Mucosa of rectum (tissue), 2 donors: ENCODE measurements at regions not wholly inside any gene's neighbourhood (a gene's known extent, or its start where the extent isn't known, plus 50 kb on each side); places are given as distances from the start of the nearest gene placed in this dataset.

Experiments
- H3K27ac ChIP-seq, 2 donors: one replicate each; pipeline ENCODE4 v1.7.0; 2013; ENCODE audit warnings: inconsistent platforms in 2 of 2, low read depth in 2 of 2, low read length in 2 of 2
- H3K27me3 ChIP-seq, 2 donors: one replicate each; pipeline ENCODE4 v1.7.0; 2013; ENCODE audit warnings: low read length in 2 of 2; ENCODE audit not compliant: control insufficient read depth in 2 of 2, insufficient read depth in 2 of 2
- H3K36me3 ChIP-seq, 2 donors: one replicate each; pipeline ENCODE4 v1.7.0; 2013; ENCODE audit warnings: low read length in 2 of 2; ENCODE audit not compliant: control insufficient read depth in 2 of 2, insufficient read depth in 2 of 2
- H3K4me1 ChIP-seq, 2 donors: one replicate each; pipeline ENCODE4 v1.7.0; 2013; ENCODE audit warnings: low read length in 2 of 2, mild to moderate bottlenecking in 1 of 2; ENCODE audit not compliant: control insufficient read depth in 2 of 2, insufficient read depth in 2 of 2
- H3K4me3 ChIP-seq, 2 donors: one replicate each; pipeline ENCODE4 v1.7.0; 2013; ENCODE audit warnings: low read length in 2 of 2
- H3K9ac ChIP-seq, 2 donors: one replicate each; pipeline ENCODE4 v1.7.0; 2013; ENCODE audit warnings: low read length in 2 of 2, low read depth in 1 of 2, mild to moderate bottlenecking in 1 of 2
- H3K9me3 ChIP-seq, 2 donors: one replicate each; pipeline ENCODE4 v1.7.0; 2013; ENCODE audit warnings: low read length in 2 of 2; ENCODE audit not compliant: control insufficient read depth in 2 of 2
- donor health status: healthy.
- donor health status: Normal muscosa, but diverticular disease.

GRCh38 chr7:131249483-131249882, 78.2 kb upstream of the MKLN1 start:
- Histone ChIP-seq H3K9me3 (peaks cover 2% of the 10 kb centered on the region in 2 donors), H3K9ac (no peak overlapping the region), H3K36me3 (no peaks in the 10 kb centered on the region), H3K4me3 (no peak overlapping the region), H3K27me3 (no peaks in the 10 kb centered on the region), H3K27ac (no peak overlapping the region), H3K4me1 (no peaks in the 10 kb centered on the region)

DNA sequence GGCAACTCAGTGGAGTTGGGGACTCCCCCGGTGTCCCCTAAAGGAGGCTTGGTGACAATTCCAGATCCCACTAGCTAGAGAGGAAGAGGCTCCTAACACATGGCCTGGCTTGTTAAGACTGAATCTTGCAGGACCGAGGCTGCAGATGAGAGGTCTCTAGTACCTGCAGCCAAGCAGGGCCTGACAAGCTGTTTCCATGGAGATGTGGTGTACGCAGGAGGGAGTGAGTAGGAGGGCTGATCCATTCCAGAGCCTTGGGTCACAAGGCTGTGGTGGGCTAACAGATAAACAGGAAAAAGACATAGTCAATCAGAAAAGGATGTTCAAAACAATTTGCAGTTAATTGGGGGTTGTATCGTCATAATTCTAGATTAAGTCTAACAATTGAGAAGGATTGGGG, 77.3 kb upstream of the MKLN1 start:
- Histone ChIP-seq H3K4me1 (no peaks in the 10 kb centered on the region), H3K36me3 (no peaks in the 10 kb centered on the region), H3K27ac (no peak overlapping the region), H3K27me3 (no peaks in the 10 kb centered on the region), H3K4me3 (no peak overlapping the region), H3K9ac (no peak overlapping the region), H3K9me3 (peaks cover 2 to 4% of the 10 kb centered on the region in 2 donors)

DNA sequence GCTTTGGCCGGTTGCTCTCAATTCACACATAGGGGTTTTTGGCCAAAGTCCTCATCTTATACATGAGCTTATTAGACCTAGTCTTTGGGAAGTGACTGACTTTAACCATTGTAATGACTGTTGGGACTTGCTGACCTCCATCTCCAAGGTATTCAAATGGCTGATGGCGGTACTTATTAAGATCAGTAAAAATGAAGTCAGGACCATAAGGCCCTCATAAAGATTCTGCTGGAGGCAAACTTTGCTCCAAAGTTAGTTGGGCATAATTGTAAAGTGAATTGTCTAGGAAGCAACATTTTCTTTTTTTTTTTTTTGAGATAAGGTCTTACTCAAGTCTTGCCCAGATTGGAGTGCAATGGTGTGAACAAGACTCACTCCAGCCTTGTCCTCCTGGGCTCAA, 76.3 kb upstream of the MKLN1 start:
- no peak overlapping the region for H3K9ac ChIP-seq
- no peak overlapping the region for H3K4me3 ChIP-seq
- H3K9me3 ChIP-seq = peaks cover 2 to 5% of the 10 kb centered on the region in 2 donors
- H3K36me3 ChIP-seq = no peaks in the 10 kb centered on the region
- H3K27me3 ChIP-seq = no peaks in the 10 kb centered on the region
- no peak overlapping the region for H3K27ac ChIP-seq
- no peaks in the 10 kb centered on the region for H3K4me1 ChIP-seq

- Histone ChIP-seq H3K9me3 (peaks cover 2 to 5% of the 10 kb centered on the region in 2 donors), H3K36me3 (no peaks in the 10 kb centered on the region)
These were observed 74.7 kb upstream of the MKLN1 start for GRCh38 chr7:131252976-131253375.

DNA sequence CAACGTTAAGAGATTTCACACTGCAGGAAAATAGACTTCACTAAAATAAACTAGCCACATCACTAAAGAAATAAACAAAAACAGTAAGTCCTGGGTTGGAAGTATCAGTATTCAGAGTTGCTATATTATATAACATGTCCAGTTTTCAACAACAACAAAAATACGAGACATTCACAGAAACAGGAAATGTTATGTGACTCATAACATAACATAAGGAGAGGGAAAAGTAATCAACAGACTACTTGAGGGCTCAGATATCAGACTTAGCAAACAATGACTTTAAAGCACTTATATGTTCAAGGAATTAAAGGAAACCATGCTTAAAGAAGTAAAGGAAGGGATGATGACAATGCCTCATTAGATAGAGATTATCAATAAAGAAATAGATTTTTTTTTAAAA, 73.5 kb upstream of the MKLN1 start:
- Histone ChIP-seq H3K9me3 (peaks cover 2 to 5% of the 10 kb centered on the region in 2 donors), H3K27ac (no peak overlapping the region)

More at GRCh38 chr7:131252976-131253375, 74.7 kb upstream of the MKLN1 start:
- Histone ChIP-seq H3K4me3 (no peak overlapping the region), H3K9ac (no peak overlapping the region), H3K27me3 (no peaks in the 10 kb centered on the region), H3K27ac (no peak overlapping the region), H3K4me1 (no peaks in the 10 kb centered on the region)

DNA sequence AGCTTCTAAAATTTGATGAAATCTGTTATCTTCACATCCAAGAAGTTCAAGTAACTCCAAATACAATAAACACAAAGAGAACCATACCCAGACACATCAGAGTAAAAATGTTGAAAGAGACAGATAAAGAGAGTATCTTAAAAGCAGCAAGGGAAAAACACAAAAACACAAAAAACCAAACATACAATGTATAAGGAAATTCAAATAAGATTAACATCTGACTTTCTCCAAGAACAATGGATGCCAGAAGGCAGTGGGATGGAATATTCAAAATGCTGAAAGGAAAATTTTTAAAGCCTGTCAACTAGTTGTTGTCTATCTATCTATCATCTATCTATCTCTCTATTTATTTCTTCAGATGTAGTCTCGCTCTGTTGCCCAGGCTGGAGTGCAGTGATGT, 72.4 kb upstream of the MKLN1 start:
- Histone ChIP-seq H3K27ac (no peak overlapping the region), H3K4me3 (no peak overlapping the region), H3K36me3 (no peaks in the 10 kb centered on the region), H3K4me1 (no peaks in the 10 kb centered on the region), H3K9me3 (peaks cover 2 to 5% of the 10 kb centered on the region in 2 donors), H3K27me3 (no peaks in the 10 kb centered on the region), H3K9ac (no peak overlapping the region)

More for the DNA sequence above, 73.5 kb upstream of the MKLN1 start:
- no peaks in the 10 kb centered on the region for H3K4me1 ChIP-seq
- no peaks in the 10 kb centered on the region for H3K36me3 ChIP-seq
- no peak overlapping the region for H3K4me3 ChIP-seq
- no peak overlapping the region for H3K9ac ChIP-seq
- H3K27me3 ChIP-seq = no peaks in the 10 kb centered on the region

DNA sequence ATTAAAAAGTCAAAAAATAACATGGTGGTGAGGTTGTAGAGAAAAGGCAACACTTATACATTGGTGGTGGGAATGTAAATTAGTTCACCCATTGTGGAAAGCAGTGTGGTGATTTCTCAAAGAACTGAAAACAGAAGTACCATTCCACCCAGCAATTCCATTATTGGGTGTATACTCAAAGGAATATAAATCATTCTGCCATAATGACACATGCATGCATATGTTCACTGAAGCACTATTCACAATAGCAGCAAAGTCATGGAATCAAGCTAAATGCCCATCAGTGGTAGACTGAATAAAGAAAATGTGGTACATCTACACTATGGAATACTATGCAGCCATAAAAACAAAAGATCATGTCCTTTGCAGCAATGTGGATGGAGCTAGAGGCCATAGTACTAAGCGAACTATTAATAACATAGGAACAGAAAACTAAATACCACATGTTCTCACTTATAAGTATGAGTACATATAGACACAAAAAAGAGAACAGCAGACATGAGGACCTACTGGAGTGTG, 66.1 kb upstream of the MKLN1 start:
- H3K36me3 ChIP-seq = no peaks in the 10 kb centered on the region
- H3K27me3 ChIP-seq = no peaks in the 10 kb centered on the region
- no peaks in the 10 kb centered on the region for H3K4me1 ChIP-seq
- no peak overlapping the region for H3K4me3 ChIP-seq
- H3K27ac ChIP-seq = no peak overlapping the region
- no peak overlapping the region for H3K9ac ChIP-seq
- no peaks in the 10 kb centered on the region for H3K9me3 ChIP-seq

DNA sequence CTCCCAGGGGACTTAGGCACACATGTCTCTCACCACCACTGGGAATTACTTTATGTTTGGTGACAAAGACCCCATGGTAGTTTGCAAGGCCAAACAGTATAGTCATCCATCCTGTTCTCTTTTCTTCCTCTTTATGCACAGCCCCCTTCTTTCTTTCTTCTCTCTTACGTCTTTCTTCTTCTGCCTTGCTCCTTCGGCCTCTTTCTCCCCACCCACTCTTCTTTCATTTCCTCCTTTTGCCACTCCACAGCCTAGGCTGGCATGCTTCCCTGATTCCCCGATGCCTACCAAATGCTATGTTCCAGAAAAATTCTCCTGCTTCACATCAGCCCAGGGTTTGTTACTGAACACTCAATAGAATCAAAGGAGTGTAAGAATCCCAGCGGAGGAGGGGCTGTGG, 62.4 kb upstream of the MKLN1 start:
- H3K9ac ChIP-seq = no peak overlapping the region
- no peaks in the 10 kb centered on the region for H3K27me3 ChIP-seq
- no peaks in the 10 kb centered on the region for H3K36me3 ChIP-seq
- H3K27ac ChIP-seq = no peak overlapping the region
- H3K9me3 ChIP-seq = no peaks in the 10 kb centered on the region
- H3K4me3 ChIP-seq = no peak overlapping the region
- H3K4me1 ChIP-seq = no peaks in the 10 kb centered on the region

DNA sequence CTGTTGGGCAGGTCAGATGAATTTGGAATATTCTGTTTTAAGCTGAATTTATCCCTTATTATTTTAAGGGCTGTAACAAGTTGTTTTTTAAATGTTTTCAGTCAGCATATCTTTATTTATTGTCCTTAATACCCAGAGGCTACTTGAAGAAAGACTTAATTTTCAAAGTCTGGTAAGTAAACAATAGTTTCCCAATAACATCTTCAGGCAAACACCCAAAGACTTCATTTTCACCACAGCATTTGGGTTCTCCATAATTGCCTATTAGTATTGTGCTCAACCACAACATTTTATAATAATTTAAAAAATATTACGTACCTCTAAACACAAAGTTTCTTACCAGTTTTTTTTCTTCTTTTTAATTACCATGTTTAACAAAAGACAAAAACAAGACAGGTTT, 60.0 kb upstream of the MKLN1 start:
- Histone ChIP-seq H3K27ac (no peak overlapping the region), H3K4me1 (no peaks in the 10 kb centered on the region), H3K9ac (no peak overlapping the region), H3K4me3 (no peak overlapping the region), H3K9me3 (no peaks in the 10 kb centered on the region), H3K27me3 (no peaks in the 10 kb centered on the region), H3K36me3 (no peaks in the 10 kb centered on the region)

GRCh38 chr7:131268906-131269305, 58.8 kb upstream of the MKLN1 start:
- H3K27ac ChIP-seq = no peak overlapping the region

DNA sequence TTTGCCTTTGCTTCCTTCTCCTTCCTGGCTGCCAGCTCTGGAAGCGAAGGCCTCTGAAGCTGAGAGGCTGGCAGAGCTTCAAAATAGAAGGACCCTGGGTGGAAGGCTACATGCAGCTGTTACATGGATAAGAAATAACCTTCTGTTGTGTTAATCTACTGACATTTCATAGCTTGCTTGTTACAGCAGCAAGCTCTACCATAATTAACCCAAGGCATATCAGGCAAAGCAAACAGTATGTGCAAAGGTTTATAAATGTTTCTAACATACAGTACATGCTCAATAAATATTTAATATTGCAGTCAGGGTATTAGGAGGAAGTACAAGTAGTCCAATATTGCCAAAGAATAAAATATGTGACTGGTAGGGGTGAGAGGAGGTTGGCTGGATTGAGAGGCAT, 55.6 kb upstream of the MKLN1 start:
- no peak overlapping the region for H3K9ac ChIP-seq
- no peak overlapping the region for H3K27ac ChIP-seq
- H3K4me1 ChIP-seq = no peaks in the 10 kb centered on the region
- no peaks in the 10 kb centered on the region for H3K9me3 ChIP-seq
- no peak overlapping the region for H3K4me3 ChIP-seq
- no peaks in the 10 kb centered on the region for H3K36me3 ChIP-seq
- H3K27me3 ChIP-seq = no peaks in the 10 kb centered on the region

More at GRCh38 chr7:131268906-131269305, 58.8 kb upstream of the MKLN1 start:
- Histone ChIP-seq H3K9me3 (no peaks in the 10 kb centered on the region), H3K36me3 (no peaks in the 10 kb centered on the region), H3K4me1 (no peaks in the 10 kb centered on the region), H3K9ac (no peak overlapping the region), H3K27me3 (no peaks in the 10 kb centered on the region), H3K4me3 (no peak overlapping the region)
